ENCODE measurements at regions not wholly inside any gene's neighbourhood (a gene's known extent, or its start where the extent isn't known, plus 50 kb on each side); places are given as distances from the start of the nearest gene placed in this dataset.

- TF ChIP-seq L3MBTL2 (conservative IDR thresholded peaks at IDR 0.05) (no peak), BHLHE40 (IDR thresholded peaks at IDR 0.05; ENCODE audit: borderline replicate concordance) (no peak), SUZ12 (IDR thresholded peaks at IDR 0.05) (no peak), PKNOX1 (IDR thresholded peaks at IDR 0.05) (no peak), FOXA1 (IDR thresholded peaks at IDR 0.05) (no peak), ELF4 (IDR thresholded peaks at IDR 0.05) (no peak), FOXK2 (IDR thresholded peaks at IDR 0.05) (no peak), ARNT (IDR thresholded peaks at IDR 0.05) (no peak), FOXM1 (IDR thresholded peaks at IDR 0.05; ENCODE audit: borderline replicate concordance) (no peak), CTBP1 (IDR thresholded peaks at IDR 0.05; ENCODE audit: borderline replicate concordance) (no peak), LEF1 (IDR thresholded peaks at IDR 0.05; ENCODE audit: borderline replicate concordance) (no peak), ZNF384 (IDR thresholded peaks at IDR 0.05) (no peak), NFRKB (IDR thresholded peaks at IDR 0.05) (no peak), SP1 (IDR thresholded peaks at IDR 0.05) (no peak), HDGF (IDR thresholded peaks at IDR 0.05; ENCODE audit: borderline replicate concordance) (no peak), TARDBP (IDR thresholded peaks at IDR 0.05) (no peak)
- no peak for DNase-seq (ENCODE audit: extremely low spot score)
- ChIA-PET CTCF (no interaction called here), POLR2A (no interaction called here)
Measured at GRCh38 chr7:84684836-84685480, 490.4 kb upstream of the SEMA3A start.

GRCh38 chr7:84682543-84682942, 488.0 kb upstream of the SEMA3A start:
- no peak for TF ChIP-seq ZNF384 (IDR thresholded peaks at IDR 0.05)
- no peak for DNase-seq (ENCODE audit: extremely low spot score)
- POLR2A ChIA-PET = no interaction called here
- CTCF ChIA-PET = no interaction called here

- ChIA-PET CTCF (no interaction called here), POLR2A (no interaction called here)
- DNase-seq (ENCODE audit: extremely low spot score) = no peak
- TF ChIP-seq CTBP1 (IDR thresholded peaks at IDR 0.05; ENCODE audit: borderline replicate concordance) (no peak), TARDBP (IDR thresholded peaks at IDR 0.05) (no peak), SUZ12 (IDR thresholded peaks at IDR 0.05) (no peak), LEF1 (IDR thresholded peaks at IDR 0.05; ENCODE audit: borderline replicate concordance) (no peak), FOXK2 (IDR thresholded peaks at IDR 0.05) (no peak), L3MBTL2 (conservative IDR thresholded peaks at IDR 0.05) (no peak), HDGF (IDR thresholded peaks at IDR 0.05; ENCODE audit: borderline replicate concordance) (no peak), BHLHE40 (IDR thresholded peaks at IDR 0.05; ENCODE audit: borderline replicate concordance) (no peak), PKNOX1 (IDR thresholded peaks at IDR 0.05) (no peak), ZNF384 (IDR thresholded peaks at IDR 0.05) (no peak), ELF4 (IDR thresholded peaks at IDR 0.05) (no peak), NFRKB (IDR thresholded peaks at IDR 0.05) (no peak), FOXA1 (IDR thresholded peaks at IDR 0.05) (no peak), FOXM1 (IDR thresholded peaks at IDR 0.05; ENCODE audit: borderline replicate concordance) (no peak), SP1 (IDR thresholded peaks at IDR 0.05) (no peak), ARNT (IDR thresholded peaks at IDR 0.05) (no peak)
Measured at GRCh38 chr7:84678841-84679240, 484.3 kb upstream of the SEMA3A start.

GRCh38 chr7:84677117-84677732, 482.6 kb upstream of the SEMA3A start:
- CTCF ChIA-PET = no interaction called here
- no peak for DNase-seq (ENCODE audit: extremely low spot score)
- TF ChIP-seq FOXK2 (IDR thresholded peaks at IDR 0.05) = no peak
- TF ChIP-seq SP1 (IDR thresholded peaks at IDR 0.05) = no peak
- no peak for TF ChIP-seq LEF1 (IDR thresholded peaks at IDR 0.05; ENCODE audit: borderline replicate concordance)
- TF ChIP-seq HDGF (IDR thresholded peaks at IDR 0.05; ENCODE audit: borderline replicate concordance) = no peak
- no peak for TF ChIP-seq ZNF384 (IDR thresholded peaks at IDR 0.05)
- TF ChIP-seq FOXA1 (IDR thresholded peaks at IDR 0.05) = no peak
- POLR2A ChIA-PET = no interaction called here

- POLR2A ChIA-PET = no interaction called here
- peak; percentile 5 for DNase-seq (ENCODE audit: extremely low spot score)
- TF ChIP-seq ELF4 (IDR thresholded peaks at IDR 0.05) (no peak), CTBP1 (IDR thresholded peaks at IDR 0.05; ENCODE audit: borderline replicate concordance) (no peak), NFRKB (IDR thresholded peaks at IDR 0.05) (no peak), BHLHE40 (IDR thresholded peaks at IDR 0.05; ENCODE audit: borderline replicate concordance) (no peak), HDGF (IDR thresholded peaks at IDR 0.05; ENCODE audit: borderline replicate concordance) (no peak), FOXM1 (IDR thresholded peaks at IDR 0.05; ENCODE audit: borderline replicate concordance) (no peak), FOXA1 (IDR thresholded peaks at IDR 0.05) (no peak), FOXK2 (IDR thresholded peaks at IDR 0.05) (no peak)
- CTCF ChIA-PET = no interaction called here
Measured at GRCh38 chr7:84675633-84676034, 481.0 kb upstream of the SEMA3A start.

- DNase-seq (ENCODE audit: extremely low spot score) = no peak
Measured at GRCh38 chr7:84674236-84674913, 479.8 kb upstream of the SEMA3A start.

More at GRCh38 chr7:84674236-84674913, 479.8 kb upstream of the SEMA3A start:
- ChIA-PET POLR2A (no interaction called here), CTCF (no interaction called here)
- TF ChIP-seq NFRKB (IDR thresholded peaks at IDR 0.05) (no peak), ARNT (IDR thresholded peaks at IDR 0.05) (no peak), SUZ12 (IDR thresholded peaks at IDR 0.05) (no peak), ELF4 (IDR thresholded peaks at IDR 0.05) (no peak), FOXA1 (IDR thresholded peaks at IDR 0.05) (no peak), ZNF384 (IDR thresholded peaks at IDR 0.05) (no peak), SP1 (IDR thresholded peaks at IDR 0.05) (no peak), BHLHE40 (IDR thresholded peaks at IDR 0.05; ENCODE audit: borderline replicate concordance) (no peak), PKNOX1 (IDR thresholded peaks at IDR 0.05) (no peak), CTBP1 (IDR thresholded peaks at IDR 0.05; ENCODE audit: borderline replicate concordance) (no peak), LEF1 (IDR thresholded peaks at IDR 0.05; ENCODE audit: borderline replicate concordance) (no peak), TARDBP (IDR thresholded peaks at IDR 0.05) (no peak)

Measured in HEK293T (cell line).